ENCODE measurements at regions not wholly inside any gene's neighbourhood (a gene's known extent, or its start where the extent isn't known, plus 50 kb on each side); places are given as distances from the start of the nearest gene placed in this dataset.

GRCh38 chrX:80246271-80246670 is 174.0 kb upstream of the TENT5D start:
- no TSS peak for BruUV-seq (replicated peaks)
- CTCF ChIA-PET, result no interaction called here

GRCh38 chrX:80266287-80266686 is 154.0 kb upstream of the TENT5D start:
- H3K9me3 ChIP-seq, result no peaks in the 10 kb centered on the region
- H3K36me3 ChIP-seq (ENCODE audit: control insufficient read depth, insufficient read depth, low read length), result no peaks in the 10 kb centered on the region
- H3K27me3 ChIP-seq (replicated peaks; ENCODE audit: control insufficient read depth, insufficient read depth, low read length), result no peaks in the 10 kb centered on the region
- no peak overlapping the region for H3K27ac Mint-ChIP-seq (ENCODE audit: unreplicated experiment)
- intact Hi-C loops (cut with micrococcal nuclease; ENCODE audit: unreplicated experiment), result no loop called here
- no peaks in the 10 kb centered on the region for H3K9me3 Mint-ChIP-seq (ENCODE audit: unreplicated experiment)
- TF ChIP-seq CTCF (IDR thresholded peaks at IDR 0.05; ENCODE audit: insufficient read depth in 1 of 2, low read depth in 1 of 2, low read length in 1 of 2, severe bottlenecking in 1 of 2, unreplicated experiment in 1 of 2), result no peak
- CTCF ChIA-PET, result no interaction called here
- POLR2A ChIA-PET, result no interaction called here
- H3K36me3 Mint-ChIP-seq (ENCODE audit: insufficient read depth, unreplicated experiment), result no peaks in the 10 kb centered on the region
- H3K4me1 ChIP-seq, result no peaks in the 10 kb centered on the region
- no peak overlapping the region for H3K4me3 ChIP-seq (ENCODE audit: low read depth, low read length)
- H3K4me1 Mint-ChIP-seq (ENCODE audit: low read depth, unreplicated experiment), result no peaks in the 10 kb centered on the region
- DNase-seq, result no peak
- no peaks in the 10 kb centered on the region for H3K27me3 Mint-ChIP-seq (ENCODE audit: insufficient read depth, unreplicated experiment)
- no peak overlapping the region for H3K4me3 Mint-ChIP-seq (ENCODE audit: unreplicated experiment)
- BruUV-seq (replicated peaks), result no TSS peak

More at GRCh38 chrX:80246271-80246670, 174.0 kb upstream of the TENT5D start:
- H3K4me3 ChIP-seq (ENCODE audit: low read depth, low read length), result no peak overlapping the region
- no peaks in the 10 kb centered on the region for H3K27me3 ChIP-seq (replicated peaks; ENCODE audit: control insufficient read depth, insufficient read depth, low read length)
- POLR2A ChIA-PET, result no interaction called here
- Mint-ChIP-seq H3K4me1 (ENCODE audit: low read depth, unreplicated experiment) (no peaks in the 10 kb centered on the region), H3K4me3 (ENCODE audit: unreplicated experiment) (no peak overlapping the region), H3K27ac (ENCODE audit: unreplicated experiment) (no peak overlapping the region), H3K9me3 (ENCODE audit: unreplicated experiment) (no peaks in the 10 kb centered on the region), H3K27me3 (ENCODE audit: insufficient read depth, unreplicated experiment) (peaks cover 4% of the 10 kb centered on the region), H3K36me3 (ENCODE audit: insufficient read depth, unreplicated experiment) (no peaks in the 10 kb centered on the region)
- no peaks in the 10 kb centered on the region for H3K36me3 ChIP-seq (ENCODE audit: control insufficient read depth, insufficient read depth, low read length)
- H3K4me1 ChIP-seq, result no peaks in the 10 kb centered on the region
- intact Hi-C loops (cut with micrococcal nuclease; ENCODE audit: unreplicated experiment), result no loop called here
- TF ChIP-seq CTCF (IDR thresholded peaks at IDR 0.05; ENCODE audit: insufficient read depth in 1 of 2, low read depth in 1 of 2, low read length in 1 of 2, severe bottlenecking in 1 of 2, unreplicated experiment in 1 of 2), result no peak
- no peaks in the 10 kb centered on the region for H3K9me3 ChIP-seq
- no peak for DNase-seq

- H3K36me3 Mint-ChIP-seq (ENCODE audit: insufficient read depth, unreplicated experiment), result no peaks in the 10 kb centered on the region
- intact Hi-C loops (cut with micrococcal nuclease; ENCODE audit: unreplicated experiment), result no loop called here
- Histone ChIP-seq H3K4me1 (no peaks in the 10 kb centered on the region), H3K27me3 (replicated peaks; ENCODE audit: control insufficient read depth, insufficient read depth, low read length) (no peaks in the 10 kb centered on the region), H3K36me3 (ENCODE audit: control insufficient read depth, insufficient read depth, low read length) (no peaks in the 10 kb centered on the region), H3K9me3 (no peaks in the 10 kb centered on the region), H3K4me3 (ENCODE audit: low read depth, low read length) (no peak overlapping the region)
- no peaks in the 10 kb centered on the region for H3K4me1 Mint-ChIP-seq (ENCODE audit: low read depth, unreplicated experiment)
- no peak overlapping the region for H3K4me3 Mint-ChIP-seq (ENCODE audit: unreplicated experiment)
- H3K27me3 Mint-ChIP-seq (ENCODE audit: insufficient read depth, unreplicated experiment), result no peaks in the 10 kb centered on the region
- CTCF ChIA-PET, result no interaction called here
- no TSS peak for BruUV-seq (replicated peaks)
- POLR2A ChIA-PET, result no interaction called here
- H3K9me3 Mint-ChIP-seq (ENCODE audit: unreplicated experiment), result no peaks in the 10 kb centered on the region
- H3K27ac Mint-ChIP-seq (ENCODE audit: unreplicated experiment), result no peak overlapping the region
- no peak for TF ChIP-seq CTCF (IDR thresholded peaks at IDR 0.05; ENCODE audit: insufficient read depth in 1 of 2, low read depth in 1 of 2, low read length in 1 of 2, severe bottlenecking in 1 of 2, unreplicated experiment in 1 of 2)
- no peak for DNase-seq
These were observed 153.3 kb upstream of the TENT5D start for GRCh38 chrX:80266979-80267378.
